ENCODE measurements at regions not wholly inside any gene's neighbourhood (a gene's known extent, or its start where the extent isn't known, plus 50 kb on each side); places are given as distances from the start of the nearest gene placed in this dataset.

DNA sequence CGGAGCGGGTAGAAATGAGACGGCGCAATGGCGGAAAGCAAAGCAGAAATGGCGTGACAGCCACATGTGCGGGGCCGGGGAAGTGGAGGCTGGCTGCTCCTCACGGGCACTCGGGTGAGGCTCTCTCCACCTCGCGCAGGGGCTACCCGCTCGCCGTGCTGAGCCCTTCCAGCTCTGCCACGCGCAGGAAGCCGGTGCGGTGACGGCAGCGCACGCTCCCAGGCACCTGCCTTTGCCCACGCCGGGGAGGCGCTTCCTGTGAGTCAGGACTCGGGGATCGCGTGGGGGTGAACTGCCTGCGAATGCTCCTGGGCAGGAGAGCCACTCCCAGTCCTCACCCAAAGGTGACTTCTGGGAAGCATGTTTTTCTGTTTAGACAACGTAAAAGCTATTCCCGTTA lies 431.2 kb downstream of the GLRX3 start:
- intact Hi-C loops (cut with DNase I; ENCODE audit: low total_unique reads), result no loop called here
- no peak for DNase-seq

DNA sequence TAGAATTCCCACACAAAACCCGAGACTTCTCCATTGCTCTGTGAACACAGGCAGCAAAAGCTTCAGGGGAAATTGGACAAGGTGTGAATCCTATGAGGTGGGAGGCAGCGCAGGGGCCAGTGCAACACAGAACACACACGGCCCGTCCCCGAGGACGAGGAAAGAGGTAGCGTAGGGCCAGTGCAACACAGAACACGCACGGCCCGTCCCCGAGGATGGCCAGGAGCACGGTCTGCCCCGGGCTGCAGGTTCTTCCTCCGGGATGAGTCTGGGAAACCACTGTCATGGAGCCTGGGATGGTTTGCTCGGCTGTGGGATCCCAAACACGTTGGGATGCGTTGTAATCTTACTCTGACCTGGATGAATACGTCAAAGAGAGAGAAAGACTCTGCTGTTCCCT lies 432.1 kb downstream of the GLRX3 start:
- Histone ChIP-seq H3K27me3 (no peaks in the 10 kb centered on the region), H3K9me3 (no peaks in the 10 kb centered on the region), H3K4me3 (no peak overlapping the region), H3K36me3 (no peaks in the 10 kb centered on the region), H3K27ac (no peak overlapping the region), H3K4me1 (no peaks in the 10 kb centered on the region)
- TF ChIP-seq, protein P1, sequence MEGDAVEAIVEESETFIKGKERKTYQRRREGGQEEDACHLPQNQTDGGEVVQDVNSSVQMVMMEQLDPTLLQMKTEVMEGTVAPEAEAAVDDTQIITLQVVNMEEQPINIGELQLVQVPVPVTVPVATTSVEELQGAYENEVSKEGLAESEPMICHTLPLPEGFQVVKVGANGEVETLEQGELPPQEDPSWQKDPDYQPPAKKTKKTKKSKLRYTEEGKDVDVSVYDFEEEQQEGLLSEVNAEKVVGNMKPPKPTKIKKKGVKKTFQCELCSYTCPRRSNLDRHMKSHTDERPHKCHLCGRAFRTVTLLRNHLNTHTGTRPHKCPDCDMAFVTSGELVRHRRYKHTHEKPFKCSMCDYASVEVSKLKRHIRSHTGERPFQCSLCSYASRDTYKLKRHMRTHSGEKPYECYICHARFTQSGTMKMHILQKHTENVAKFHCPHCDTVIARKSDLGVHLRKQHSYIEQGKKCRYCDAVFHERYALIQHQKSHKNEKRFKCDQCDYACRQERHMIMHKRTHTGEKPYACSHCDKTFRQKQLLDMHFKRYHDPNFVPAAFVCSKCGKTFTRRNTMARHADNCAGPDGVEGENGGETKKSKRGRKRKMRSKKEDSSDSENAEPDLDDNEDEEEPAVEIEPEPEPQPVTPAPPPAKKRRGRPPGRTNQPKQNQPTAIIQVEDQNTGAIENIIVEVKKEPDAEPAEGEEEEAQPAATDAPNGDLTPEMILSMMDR (IDR thresholded peaks at IDR 0.05), result no peak
- no peak for TF ChIP-seq POLR2A (IDR thresholded peaks at IDR 0.05)
- intact Hi-C loops (cut with DNase I; ENCODE audit: low total_unique reads), result no loop called here
- DNase-seq, result no peak

More for the DNA sequence above, 431.2 kb downstream of the GLRX3 start:
- H3K36me3 ChIP-seq, result no peaks in the 10 kb centered on the region
- no peak for TF ChIP-seq POLR2A (IDR thresholded peaks at IDR 0.05)
- TF ChIP-seq, protein P1 (IDR thresholded peaks at IDR 0.05), result no peak
- H3K27ac ChIP-seq, result no peak overlapping the region
- no peaks in the 10 kb centered on the region for H3K4me1 ChIP-seq
- no peak overlapping the region for H3K4me3 ChIP-seq
- H3K9me3 ChIP-seq, result no peaks in the 10 kb centered on the region
- H3K27me3 ChIP-seq, result no peaks in the 10 kb centered on the region

DNA sequence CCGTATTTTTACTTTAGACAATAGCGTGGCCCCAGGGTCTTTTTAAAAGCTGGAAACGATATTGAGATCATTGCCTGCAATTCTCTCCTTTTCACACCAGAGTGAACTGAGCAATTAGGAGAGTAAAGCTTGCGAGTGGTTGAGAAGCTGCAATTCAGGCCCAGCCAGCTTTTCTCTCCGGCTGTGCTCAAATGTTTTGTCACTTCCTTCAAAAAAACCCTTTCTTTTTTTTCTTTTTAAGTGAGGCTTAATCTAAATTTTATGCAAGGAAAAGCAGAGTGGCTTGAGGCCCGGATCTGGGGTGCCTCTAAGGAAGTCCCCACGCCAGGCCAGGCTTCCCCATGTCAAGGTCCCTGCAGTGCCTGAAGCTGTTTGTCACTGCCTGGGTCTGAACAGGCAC lies 433.9 kb downstream of the GLRX3 start:
- no peaks in the 10 kb centered on the region for H3K36me3 ChIP-seq
- H3K9me3 ChIP-seq, result no peaks in the 10 kb centered on the region
- DNase-seq, result no peak
- H3K27me3 ChIP-seq, result no peaks in the 10 kb centered on the region
- intact Hi-C loops (cut with DNase I; ENCODE audit: low total_unique reads), result no loop called here
- no peak for TF ChIP-seq POLR2A (IDR thresholded peaks at IDR 0.05)
- TF ChIP-seq, protein P1 (IDR thresholded peaks at IDR 0.05), result no peak
- H3K4me3 ChIP-seq, result no peak overlapping the region
- H3K4me1 ChIP-seq, result no peaks in the 10 kb centered on the region
- H3K27ac ChIP-seq, result no peak overlapping the region

DNA sequence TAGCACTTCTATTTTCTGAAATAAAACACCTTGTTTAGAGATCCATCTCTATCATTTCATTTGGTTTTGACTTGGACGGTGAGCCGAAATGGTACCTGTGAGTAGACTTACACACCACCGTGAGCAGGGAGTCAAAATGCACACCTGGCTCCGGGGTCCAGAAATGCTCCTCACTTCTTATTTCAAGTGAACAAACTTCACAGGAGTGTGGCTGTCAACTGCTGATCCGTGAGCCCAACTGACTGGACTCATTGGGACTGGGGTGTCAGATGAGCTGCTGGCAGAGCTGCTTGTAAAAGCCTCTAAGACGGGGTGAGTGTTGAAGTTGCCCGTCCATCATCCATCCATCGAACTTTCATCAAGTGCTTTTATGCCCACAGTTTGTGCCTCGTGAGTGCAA lies 435.5 kb downstream of the GLRX3 start:
- Histone ChIP-seq H3K4me3 (no peak overlapping the region), H3K36me3 (no peaks in the 10 kb centered on the region), H3K4me1 (no peaks in the 10 kb centered on the region), H3K9me3 (no peaks in the 10 kb centered on the region), H3K27ac (no peak overlapping the region), H3K27me3 (no peaks in the 10 kb centered on the region)
- TF ChIP-seq, protein P1 (IDR thresholded peaks at IDR 0.05), result no peak
- no peak for TF ChIP-seq POLR2A (IDR thresholded peaks at IDR 0.05)
- no peak for DNase-seq
- intact Hi-C loops (cut with DNase I; ENCODE audit: low total_unique reads), result no loop called here

DNA sequence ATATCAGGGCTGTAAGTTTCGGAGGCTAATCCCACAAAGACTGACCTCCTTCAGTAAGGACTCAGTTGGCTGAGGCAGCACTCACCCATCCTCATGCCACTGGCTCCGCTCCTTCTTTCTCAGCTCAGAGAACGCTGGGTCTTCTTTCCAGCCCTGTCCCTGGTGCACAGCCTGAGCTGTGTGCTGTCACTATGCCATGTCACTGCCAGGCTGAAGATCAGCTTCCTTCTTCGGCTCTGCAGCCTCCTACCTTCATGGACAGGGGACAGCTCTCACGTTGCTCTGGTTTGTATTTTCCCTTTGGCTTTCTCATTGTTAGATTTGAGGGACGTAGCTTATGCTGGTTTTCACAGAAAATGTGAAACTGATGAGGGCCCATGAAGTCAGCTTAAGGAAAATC lies 437.3 kb downstream of the GLRX3 start:
- no peaks in the 10 kb centered on the region for H3K4me1 ChIP-seq
- no peak for DNase-seq
- intact Hi-C loops (cut with DNase I; ENCODE audit: low total_unique reads), result no loop called here
- no peaks in the 10 kb centered on the region for H3K27me3 ChIP-seq
- no peak for TF ChIP-seq POLR2A (IDR thresholded peaks at IDR 0.05)
- TF ChIP-seq, protein P1 (IDR thresholded peaks at IDR 0.05), result no peak
- H3K9me3 ChIP-seq, result no peaks in the 10 kb centered on the region
- no peaks in the 10 kb centered on the region for H3K36me3 ChIP-seq
- H3K27ac ChIP-seq, result no peak overlapping the region
- no peak overlapping the region for H3K4me3 ChIP-seq
